BE2C (cell line): ENCODE measurements at regions not wholly inside any gene's neighbourhood (a gene's known extent, or its start where the extent isn't known, plus 50 kb on each side); places are given as distances from the start of the nearest gene placed in this dataset.

Source experiments
- DNase-seq: peaks from one replicate; pipeline ENCODE4 v3.0.0-alpha.2; 2020
- H3K27me3 ChIP-seq: fragments of 250-450 bp; sonication (Bioruptor Pico); 2 replicates; pipeline ENCODE4 v1.5.1; 2020; ENCODE audit warnings: mild to moderate bottlenecking
- H3K36me3 ChIP-seq: fragments of 250-450 bp; sonication (Bioruptor Pico); 2 replicates; pipeline ENCODE4 v1.5.1; 2020; ENCODE audit warnings: mild to moderate bottlenecking
- H3K4me1 ChIP-seq: fragments of 250-450 bp; sonication (Bioruptor Pico); 2 replicates; pipeline ENCODE4 v1.5.1; 2020
- H3K4me3 ChIP-seq: 2 replicates; pipeline ENCODE4 v1.5.1; 2011; ENCODE audit warnings: low read depth, low read length
- H3K9me3 ChIP-seq: fragments of 250-450 bp; sonication (Bioruptor Pico); 2 replicates; pipeline ENCODE4 v1.5.1; 2020
- TF ChIP-seq, protein P1 (sequence below): IDR thresholded peaks from 2 replicates; pipeline ENCODE4 v1.5.1; 2012; ENCODE audit warnings: mild to moderate bottlenecking, low read depth, low read length

DNA sequence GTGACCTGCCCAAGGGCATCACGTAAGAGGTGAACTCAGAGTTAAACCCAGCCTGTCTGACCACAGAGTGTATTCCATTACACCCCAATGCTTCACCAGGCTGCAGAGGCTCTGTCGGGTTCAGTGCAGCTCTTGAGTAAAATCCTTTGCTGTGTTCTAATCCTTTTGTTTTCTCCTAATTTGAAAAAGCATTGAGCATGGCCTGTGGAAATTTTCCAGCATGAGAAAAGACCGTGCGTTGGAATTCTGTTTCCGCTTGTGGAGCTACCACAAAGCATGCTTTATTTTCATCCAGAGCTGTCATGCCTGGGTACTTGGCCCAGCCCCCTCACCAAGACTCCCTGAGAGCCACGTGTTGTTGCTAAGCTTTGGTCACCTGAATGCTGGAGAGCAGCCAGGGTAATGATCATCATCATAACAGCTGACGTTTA lies 317.6 kb downstream of the PRDM2 start:
- no peak overlapping the region for H3K4me3 ChIP-seq
- no peaks in the 10 kb centered on the region for H3K27me3 ChIP-seq
- H3K9me3 ChIP-seq, result no peaks in the 10 kb centered on the region
- TF ChIP-seq, protein P1, sequence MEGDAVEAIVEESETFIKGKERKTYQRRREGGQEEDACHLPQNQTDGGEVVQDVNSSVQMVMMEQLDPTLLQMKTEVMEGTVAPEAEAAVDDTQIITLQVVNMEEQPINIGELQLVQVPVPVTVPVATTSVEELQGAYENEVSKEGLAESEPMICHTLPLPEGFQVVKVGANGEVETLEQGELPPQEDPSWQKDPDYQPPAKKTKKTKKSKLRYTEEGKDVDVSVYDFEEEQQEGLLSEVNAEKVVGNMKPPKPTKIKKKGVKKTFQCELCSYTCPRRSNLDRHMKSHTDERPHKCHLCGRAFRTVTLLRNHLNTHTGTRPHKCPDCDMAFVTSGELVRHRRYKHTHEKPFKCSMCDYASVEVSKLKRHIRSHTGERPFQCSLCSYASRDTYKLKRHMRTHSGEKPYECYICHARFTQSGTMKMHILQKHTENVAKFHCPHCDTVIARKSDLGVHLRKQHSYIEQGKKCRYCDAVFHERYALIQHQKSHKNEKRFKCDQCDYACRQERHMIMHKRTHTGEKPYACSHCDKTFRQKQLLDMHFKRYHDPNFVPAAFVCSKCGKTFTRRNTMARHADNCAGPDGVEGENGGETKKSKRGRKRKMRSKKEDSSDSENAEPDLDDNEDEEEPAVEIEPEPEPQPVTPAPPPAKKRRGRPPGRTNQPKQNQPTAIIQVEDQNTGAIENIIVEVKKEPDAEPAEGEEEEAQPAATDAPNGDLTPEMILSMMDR, result no peak
- DNase-seq, result no peak
- H3K4me1 ChIP-seq, result no peaks in the 10 kb centered on the region
- H3K36me3 ChIP-seq, result no peaks in the 10 kb centered on the region

DNA sequence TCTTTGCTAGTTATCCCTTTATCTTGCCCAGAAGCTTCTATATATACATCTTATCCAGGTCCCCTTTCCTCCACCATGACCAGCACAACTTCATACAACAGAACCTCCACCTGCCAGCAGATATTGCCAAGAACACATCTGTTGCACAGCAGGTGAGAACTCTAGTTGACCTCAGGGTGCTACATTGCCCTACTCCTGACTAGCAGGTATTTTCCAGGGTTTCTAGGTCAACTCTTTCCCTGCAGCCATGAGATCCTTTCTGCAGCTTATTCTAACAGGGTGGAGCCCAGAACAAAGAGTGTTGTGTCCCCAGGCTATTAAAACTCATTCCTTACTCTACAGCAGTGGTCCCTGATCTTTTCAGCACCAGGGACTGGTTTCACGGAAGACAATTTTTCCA lies 319.5 kb downstream of the PRDM2 start:
- Histone ChIP-seq H3K4me3 (no peak overlapping the region), H3K27me3 (no peaks in the 10 kb centered on the region), H3K9me3 (no peaks in the 10 kb centered on the region), H3K36me3 (no peaks in the 10 kb centered on the region), H3K4me1 (no peaks in the 10 kb centered on the region)
- no peak for DNase-seq
- TF ChIP-seq, protein P1, result no peak

DNA sequence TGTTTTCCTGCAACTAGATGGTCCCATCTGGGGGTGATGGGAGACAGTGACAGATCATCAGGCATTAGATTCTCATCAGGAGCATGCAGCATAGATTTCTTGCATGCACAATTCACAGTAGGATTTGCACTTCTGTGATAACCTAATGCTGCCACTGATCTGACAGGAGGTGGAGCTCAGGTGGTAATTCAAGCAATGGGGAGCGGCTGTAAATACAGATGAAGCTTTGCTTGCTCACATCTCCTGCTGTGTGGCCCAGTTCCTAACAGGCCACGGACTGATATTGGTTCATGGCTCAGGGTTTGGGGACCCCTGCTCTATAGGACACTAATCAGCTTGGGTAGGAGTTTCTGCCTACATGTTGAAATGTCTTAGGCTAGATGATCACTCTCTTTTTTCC lies 320.0 kb downstream of the PRDM2 start:
- TF ChIP-seq, protein P1, result no peak
- no peak for DNase-seq
- H3K4me1 ChIP-seq, result no peaks in the 10 kb centered on the region
- no peaks in the 10 kb centered on the region for H3K27me3 ChIP-seq
- no peak overlapping the region for H3K4me3 ChIP-seq
- H3K36me3 ChIP-seq, result no peaks in the 10 kb centered on the region
- no peaks in the 10 kb centered on the region for H3K9me3 ChIP-seq

GRCh38 chr1:14027099-14027498 lies 327.1 kb downstream of the PRDM2 start:
- Histone ChIP-seq H3K9me3 (no peaks in the 10 kb centered on the region), H3K36me3 (no peaks in the 10 kb centered on the region), H3K27me3 (no peaks in the 10 kb centered on the region), H3K4me1 (no peaks in the 10 kb centered on the region), H3K4me3 (no peak overlapping the region)
- TF ChIP-seq, protein P1, result no peak
- no peak for DNase-seq

- no peak for DNase-seq
- H3K36me3 ChIP-seq, result no peaks in the 10 kb centered on the region
- no peaks in the 10 kb centered on the region for H3K4me1 ChIP-seq
- H3K9me3 ChIP-seq, result no peaks in the 10 kb centered on the region
- TF ChIP-seq, protein P1, result no peak
- H3K4me3 ChIP-seq, result no peak overlapping the region
- no peaks in the 10 kb centered on the region for H3K27me3 ChIP-seq
Measured at GRCh38 chr1:14031461-14031860, 331.5 kb downstream of the PRDM2 start.

GRCh38 chr1:14034506-14034905 lies 334.5 kb downstream of the PRDM2 start:
- Histone ChIP-seq H3K27me3 (no peaks in the 10 kb centered on the region), H3K9me3 (no peaks in the 10 kb centered on the region), H3K4me1 (no peaks in the 10 kb centered on the region), H3K4me3 (no peak overlapping the region), H3K36me3 (no peaks in the 10 kb centered on the region)
- TF ChIP-seq, protein P1, result no peak
- no peak for DNase-seq
